ENCODE measurements at regions not wholly inside any gene's neighbourhood (a gene's known extent, or its start where the extent isn't known, plus 50 kb on each side); places are given as distances from the start of the nearest gene placed in this dataset.

DNA sequence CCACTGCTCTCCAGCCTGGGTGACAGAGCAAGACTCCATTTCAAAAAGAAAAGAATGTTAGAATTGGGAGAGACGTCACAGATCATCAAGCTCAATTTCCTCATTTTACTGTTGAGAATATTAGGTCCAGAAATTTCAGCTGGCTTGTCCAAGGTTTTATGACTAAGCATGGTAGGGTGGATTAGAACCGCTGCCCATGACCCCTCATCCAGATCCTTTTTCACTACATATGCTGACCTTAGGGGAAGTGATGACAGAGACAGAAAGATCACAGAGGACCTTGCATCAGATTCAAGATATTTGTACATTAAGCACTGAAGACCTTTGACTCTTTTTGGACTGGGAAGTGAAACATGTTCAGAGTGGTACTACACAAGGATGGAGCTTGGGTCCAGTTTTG lies 134.5 kb downstream of the ADAMTS15 start:
- no peak overlapping the region for H3K4me3 ChIP-seq (ENCODE audit: low read length)
- DNase-seq (ENCODE audit: low read depth) = no peak
- TF ChIP-seq, protein P1, sequence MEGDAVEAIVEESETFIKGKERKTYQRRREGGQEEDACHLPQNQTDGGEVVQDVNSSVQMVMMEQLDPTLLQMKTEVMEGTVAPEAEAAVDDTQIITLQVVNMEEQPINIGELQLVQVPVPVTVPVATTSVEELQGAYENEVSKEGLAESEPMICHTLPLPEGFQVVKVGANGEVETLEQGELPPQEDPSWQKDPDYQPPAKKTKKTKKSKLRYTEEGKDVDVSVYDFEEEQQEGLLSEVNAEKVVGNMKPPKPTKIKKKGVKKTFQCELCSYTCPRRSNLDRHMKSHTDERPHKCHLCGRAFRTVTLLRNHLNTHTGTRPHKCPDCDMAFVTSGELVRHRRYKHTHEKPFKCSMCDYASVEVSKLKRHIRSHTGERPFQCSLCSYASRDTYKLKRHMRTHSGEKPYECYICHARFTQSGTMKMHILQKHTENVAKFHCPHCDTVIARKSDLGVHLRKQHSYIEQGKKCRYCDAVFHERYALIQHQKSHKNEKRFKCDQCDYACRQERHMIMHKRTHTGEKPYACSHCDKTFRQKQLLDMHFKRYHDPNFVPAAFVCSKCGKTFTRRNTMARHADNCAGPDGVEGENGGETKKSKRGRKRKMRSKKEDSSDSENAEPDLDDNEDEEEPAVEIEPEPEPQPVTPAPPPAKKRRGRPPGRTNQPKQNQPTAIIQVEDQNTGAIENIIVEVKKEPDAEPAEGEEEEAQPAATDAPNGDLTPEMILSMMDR (IDR thresholded peaks at IDR 0.05; ENCODE audit: insufficient read depth, low read depth, low read length, missing control alignments) = no peak

DNA sequence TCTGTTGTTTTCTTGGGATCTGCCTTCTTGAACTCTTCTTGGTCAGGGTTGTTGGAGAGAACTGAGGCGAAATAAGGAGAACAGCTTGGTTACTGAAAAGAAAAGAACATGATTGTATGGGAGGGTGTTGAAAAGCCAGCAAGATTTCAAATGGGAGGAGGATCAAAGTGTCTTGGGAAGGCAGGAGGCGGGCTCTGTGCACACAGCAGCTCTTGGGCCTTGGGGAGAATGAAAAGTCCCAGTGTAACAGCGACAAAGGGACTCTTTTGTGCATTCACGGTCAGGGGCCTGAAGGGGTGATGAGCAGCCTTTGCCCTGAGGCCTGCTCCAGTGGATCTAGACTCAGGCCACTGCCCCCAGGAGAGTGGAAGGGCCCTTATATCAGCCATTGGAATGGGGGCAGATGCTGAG lies 135.4 kb downstream of the ADAMTS15 start:
- TF ChIP-seq, protein P1 (IDR thresholded peaks at IDR 0.05; ENCODE audit: insufficient read depth, low read depth, low read length, missing control alignments) = no peak
- DNase-seq (ENCODE audit: low read depth) = no peak
- H3K4me3 ChIP-seq (ENCODE audit: low read length) = no peak overlapping the region

DNA sequence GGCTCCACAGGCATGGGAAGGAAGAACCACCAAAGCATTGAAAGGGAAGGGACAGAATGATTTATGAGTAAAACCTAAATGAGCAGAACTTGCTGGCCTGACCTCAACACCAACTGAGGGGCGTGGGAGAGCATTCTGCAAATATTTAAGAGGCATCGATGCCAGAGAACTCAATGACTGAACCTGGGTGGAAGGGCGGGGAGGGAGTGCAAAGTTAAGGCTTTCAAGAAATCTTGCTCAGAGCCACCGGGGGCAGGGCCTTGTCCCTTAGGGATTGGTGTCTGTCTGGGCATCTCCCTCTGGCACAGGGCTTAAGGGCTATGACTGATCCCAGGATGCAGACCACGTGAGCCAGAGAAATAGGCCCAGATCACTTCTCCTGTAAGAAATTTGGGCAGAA lies 137.1 kb downstream of the ADAMTS15 start:
- H3K4me3 ChIP-seq (ENCODE audit: low read length) = no peak overlapping the region
- TF ChIP-seq, protein P1 (IDR thresholded peaks at IDR 0.05; ENCODE audit: insufficient read depth, low read depth, low read length, missing control alignments) = no peak
- peak; percentile 40 for DNase-seq (ENCODE audit: low read depth)

DNA sequence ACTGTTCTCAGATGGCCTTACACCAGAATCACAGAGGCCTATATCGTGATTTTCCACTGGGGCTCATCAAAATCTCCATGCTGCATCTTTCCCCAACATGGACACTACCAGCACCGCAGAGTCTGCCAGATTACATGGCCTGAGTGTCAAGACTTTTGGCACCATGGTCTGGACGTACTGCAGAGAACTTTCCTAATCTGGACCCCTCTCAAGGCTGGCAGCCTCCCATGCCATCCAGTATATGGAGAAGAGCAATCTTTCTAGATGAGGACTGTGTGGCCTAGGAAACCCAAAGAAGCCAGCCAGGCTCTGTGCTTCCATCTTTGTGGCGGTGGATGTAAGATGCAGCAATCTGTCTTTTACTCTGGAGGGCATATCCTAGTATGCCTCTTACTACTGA lies 139.2 kb downstream of the ADAMTS15 start:
- H3K4me3 ChIP-seq (ENCODE audit: low read length) = no peak overlapping the region
- DNase-seq (ENCODE audit: low read depth) = no peak
- TF ChIP-seq, protein P1 (IDR thresholded peaks at IDR 0.05; ENCODE audit: insufficient read depth, low read depth, low read length, missing control alignments) = no peak

DNA sequence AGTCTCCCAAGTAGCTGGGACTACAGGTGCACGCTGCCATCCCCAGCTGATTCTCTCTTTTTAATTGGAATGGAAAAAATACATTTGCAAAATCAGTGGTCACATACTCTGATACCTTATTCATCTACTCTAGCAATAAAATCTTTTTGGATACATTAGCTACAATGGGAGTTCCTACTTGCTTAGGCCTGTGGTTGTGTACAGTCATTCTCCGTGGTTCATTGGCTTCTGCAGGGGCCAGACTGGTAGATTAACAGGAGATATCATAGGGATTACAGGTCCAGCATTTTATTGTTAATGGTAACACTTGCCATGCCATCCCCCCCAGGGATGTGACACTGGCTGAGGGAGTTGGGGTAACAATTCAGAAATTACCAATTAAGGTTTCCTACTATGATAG lies 140.0 kb downstream of the ADAMTS15 start:
- TF ChIP-seq, protein P1 (IDR thresholded peaks at IDR 0.05; ENCODE audit: insufficient read depth, low read depth, low read length, missing control alignments) = no peak
- DNase-seq (ENCODE audit: low read depth) = peak; percentile 14
- H3K4me3 ChIP-seq (ENCODE audit: low read length) = no peak overlapping the region

DNA sequence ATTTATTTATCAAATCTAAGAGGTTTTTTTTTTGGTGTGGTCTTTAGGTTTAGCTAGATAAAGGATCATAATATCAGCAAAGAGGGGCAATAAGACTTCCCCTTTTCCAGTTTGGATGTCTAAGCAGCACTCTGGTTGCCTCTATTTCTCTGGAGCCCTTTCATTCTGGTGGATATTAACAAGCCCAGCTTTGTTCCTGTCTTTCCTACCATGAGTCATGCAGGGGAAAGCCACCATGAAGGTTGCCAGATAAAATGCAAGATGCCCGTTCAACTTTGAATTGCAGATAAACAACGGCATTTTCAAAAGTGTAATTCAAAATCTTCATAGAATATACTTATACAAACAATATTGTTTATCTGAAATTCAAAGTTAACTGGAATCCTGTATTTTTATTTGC lies 143.6 kb downstream of the ADAMTS15 start:
- DNase-seq (ENCODE audit: low read depth) = peak; percentile 64
- TF ChIP-seq, protein P1 (IDR thresholded peaks at IDR 0.05; ENCODE audit: insufficient read depth, low read depth, low read length, missing control alignments) = no peak
- no peak overlapping the region for H3K4me3 ChIP-seq (ENCODE audit: low read length)

DNA sequence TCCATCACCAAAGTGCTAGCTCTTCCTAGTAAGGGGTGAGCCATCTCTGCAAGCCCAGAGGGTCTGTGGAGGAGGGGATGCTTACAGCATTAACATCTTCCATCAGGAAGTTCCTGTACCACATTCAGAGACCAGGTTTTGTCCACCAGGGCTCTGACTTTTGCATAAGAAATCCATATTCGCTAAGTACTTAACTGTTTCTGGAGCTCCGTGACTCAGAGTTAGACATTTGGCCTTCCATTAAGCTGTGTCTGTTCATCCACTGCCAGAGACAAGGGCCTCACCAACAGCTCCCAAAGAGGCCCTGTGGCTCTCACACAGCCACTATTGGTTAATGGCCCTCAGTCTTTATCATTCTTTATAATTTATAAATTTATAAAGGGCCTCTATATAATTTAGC lies 144.6 kb downstream of the ADAMTS15 start:
- TF ChIP-seq, protein P1 (IDR thresholded peaks at IDR 0.05; ENCODE audit: insufficient read depth, low read depth, low read length, missing control alignments) = no peak
- H3K4me3 ChIP-seq (ENCODE audit: low read length) = no peak overlapping the region
- DNase-seq (ENCODE audit: low read depth) = no peak

All from epithelial cell of esophagus (primary cell).